NCI-H146 treated with DMSO at 0.1 percent for 48 hours (cell line): ENCODE measurements at regions not wholly inside any gene's neighbourhood (a gene's known extent, or its start where the extent isn't known, plus 50 kb on each side); places are given as distances from the start of the nearest gene placed in this dataset.

Experiments
- DNase-seq: peaks from one replicate; lab custom pipeline; 2025; ENCODE audit not compliant: unreplicated experiment; lab: John Stamatoyannopoulos, UW

GRCh38 chr5:174282391-174282790, 236.9 kb downstream of the NSG2 start:
- DNase-seq = no peak

GRCh38 chr5:174283211-174284005, 237.9 kb downstream of the NSG2 start:
- no peak for DNase-seq

DNA sequence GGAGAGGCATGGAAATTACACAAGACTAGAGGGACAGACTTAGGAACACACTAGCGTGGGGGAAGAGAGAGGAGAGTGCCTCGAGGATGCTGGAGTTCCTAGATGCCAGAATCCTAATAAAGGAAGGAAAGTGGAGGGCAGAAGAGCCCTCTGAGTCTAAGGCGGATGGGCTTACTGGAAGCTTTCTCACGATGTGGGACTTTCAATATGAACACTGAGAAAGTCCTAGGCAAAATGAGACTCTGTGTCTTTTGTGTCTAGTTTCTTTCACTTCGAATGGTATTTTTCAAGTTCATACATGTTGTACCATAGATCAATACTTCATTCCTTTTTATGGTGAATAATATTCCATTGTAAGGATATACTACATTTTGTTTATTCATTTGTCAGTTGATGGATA, 239.4 kb downstream of the NSG2 start:
- DNase-seq = no peak

DNA sequence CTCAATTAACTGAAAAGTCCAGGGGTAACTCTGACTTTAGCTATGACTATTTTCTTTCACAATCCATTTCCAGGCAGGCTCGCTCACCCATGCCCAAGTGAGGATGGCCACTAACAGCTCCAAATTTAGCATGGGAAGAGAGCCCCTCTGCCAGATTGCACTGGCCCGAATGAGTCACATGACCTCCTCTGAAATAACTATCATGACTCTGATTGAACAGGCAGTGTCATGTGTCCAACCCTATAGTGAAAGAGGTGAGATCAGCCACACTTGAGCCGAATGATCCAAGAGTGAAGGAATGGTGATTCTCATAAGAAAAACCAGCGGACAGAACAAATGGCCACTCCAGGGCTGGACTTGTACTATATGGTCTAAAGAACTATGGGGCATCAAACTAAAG, 242.3 kb downstream of the NSG2 start:
- DNase-seq = no peak

GRCh38 chr5:174288439-174288838, 242.9 kb downstream of the NSG2 start:
- no peak for DNase-seq

DNA sequence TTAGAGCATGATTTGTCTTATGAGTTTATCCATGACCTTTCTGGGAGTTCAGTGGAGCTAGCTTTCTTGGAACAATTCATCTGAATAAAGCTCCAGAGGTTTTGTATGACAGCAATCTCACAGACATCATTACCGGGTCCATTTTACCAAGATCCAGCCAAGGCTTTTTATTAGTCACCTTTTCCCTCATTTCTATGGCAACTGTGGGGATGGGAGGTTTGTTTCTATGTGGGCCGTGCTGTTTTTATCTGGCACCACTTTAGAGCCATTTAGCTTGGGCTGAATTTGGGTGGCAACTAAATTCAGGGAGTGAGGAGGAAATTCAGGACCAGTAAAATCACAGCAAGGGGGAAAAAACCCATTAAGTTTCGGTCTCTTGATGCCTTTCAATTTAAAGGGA, 245.7 kb downstream of the NSG2 start:
- no peak for DNase-seq

DNA sequence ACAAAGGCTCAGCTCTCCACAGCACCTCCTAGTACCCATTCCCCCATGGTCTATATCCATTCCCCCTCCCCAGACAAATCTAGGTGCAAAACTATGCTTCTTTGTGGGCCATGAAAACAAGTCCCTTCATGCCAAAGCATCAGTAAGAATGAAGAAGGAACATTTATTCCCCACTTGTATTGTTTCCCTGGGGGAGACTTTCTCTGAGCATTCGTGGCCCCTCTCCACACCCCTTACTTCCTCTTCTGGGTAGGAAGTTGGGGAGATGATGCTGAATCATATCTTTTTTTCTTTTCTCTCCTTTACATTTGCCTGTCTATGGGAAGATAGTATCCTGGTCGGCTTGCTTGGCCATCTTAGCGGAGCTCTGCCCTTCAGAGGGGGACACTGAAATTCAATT, 246.8 kb downstream of the NSG2 start:
- DNase-seq = no peak

DNA sequence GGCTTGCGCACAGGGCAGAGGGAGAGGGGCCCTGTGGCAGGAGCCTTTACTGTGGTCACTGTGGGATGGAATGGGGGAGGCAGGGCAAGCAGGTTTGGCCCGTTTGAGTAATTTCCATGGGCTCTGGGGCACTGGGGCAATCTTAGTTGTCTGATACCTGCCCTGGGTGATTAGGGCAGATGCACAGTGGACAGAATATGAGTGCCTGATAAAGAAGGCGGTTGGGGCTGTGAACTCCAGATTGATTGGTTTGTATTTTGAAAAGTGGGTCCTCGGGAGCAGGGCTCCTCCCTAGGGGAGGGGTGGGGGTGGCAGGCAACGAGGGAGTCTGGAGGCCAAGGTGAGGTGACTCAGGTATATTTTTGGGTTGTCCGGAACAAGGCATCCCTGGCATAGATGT, 247.5 kb downstream of the NSG2 start:
- no peak for DNase-seq

DNA sequence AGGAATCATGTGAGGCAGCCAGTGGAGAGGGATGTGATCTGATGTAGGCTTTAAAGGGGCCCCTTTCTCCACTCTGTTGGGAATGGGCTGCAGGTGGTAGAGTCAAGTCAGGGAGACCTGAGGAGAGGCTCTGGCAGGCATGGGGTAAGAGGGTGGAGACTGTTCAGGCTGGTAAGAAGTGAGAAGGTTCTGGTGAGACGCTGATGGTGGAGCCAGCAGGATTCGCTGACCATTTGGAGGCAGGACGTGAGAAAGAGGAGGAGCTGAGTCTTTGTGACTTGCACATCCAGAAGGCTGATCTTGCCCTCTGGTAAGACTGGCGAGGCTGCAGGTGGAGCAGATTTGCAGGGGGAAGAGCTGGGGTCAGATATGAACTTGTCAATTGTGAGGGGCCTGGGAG, 248.0 kb downstream of the NSG2 start:
- DNase-seq = no peak

- DNase-seq = no peak
These were observed 249.6 kb downstream of the NSG2 start for GRCh38 chr5:174294891-174295620.

DNA sequence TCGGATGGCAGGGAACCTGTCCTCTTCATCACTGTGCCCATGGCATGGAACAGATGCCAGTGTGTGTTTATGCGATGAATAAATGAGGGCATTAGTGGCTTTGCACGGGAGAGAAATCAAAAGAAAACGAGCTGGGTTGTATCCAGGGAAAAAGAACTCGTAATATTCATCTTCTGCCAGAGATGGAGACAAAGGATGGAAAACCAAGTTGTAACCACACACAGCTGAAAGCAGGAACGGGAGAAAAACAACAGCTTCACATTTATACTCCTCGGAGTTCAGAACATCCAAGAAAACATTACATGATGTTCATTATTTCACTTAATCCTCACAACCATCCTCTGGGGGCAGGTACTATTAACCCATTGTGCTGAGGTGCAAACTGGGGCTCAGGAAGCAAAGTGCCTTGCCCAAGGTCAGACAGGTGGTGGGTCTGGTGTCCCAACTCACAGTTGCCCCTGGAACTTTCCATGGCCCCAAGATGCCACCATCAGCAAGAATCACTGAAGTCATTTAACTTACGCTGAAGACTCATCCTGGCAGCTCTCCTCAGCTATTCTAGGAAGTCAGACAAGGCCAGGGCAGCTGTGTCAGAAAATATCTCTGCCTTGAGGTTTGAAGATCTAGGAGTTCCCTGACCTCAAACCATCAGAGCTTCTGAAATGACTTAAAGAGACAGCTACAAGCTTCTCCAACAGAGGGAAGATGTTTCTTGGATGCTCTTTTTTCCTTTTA, 250.4 kb downstream of the NSG2 start:
- DNase-seq = no peak

DNA sequence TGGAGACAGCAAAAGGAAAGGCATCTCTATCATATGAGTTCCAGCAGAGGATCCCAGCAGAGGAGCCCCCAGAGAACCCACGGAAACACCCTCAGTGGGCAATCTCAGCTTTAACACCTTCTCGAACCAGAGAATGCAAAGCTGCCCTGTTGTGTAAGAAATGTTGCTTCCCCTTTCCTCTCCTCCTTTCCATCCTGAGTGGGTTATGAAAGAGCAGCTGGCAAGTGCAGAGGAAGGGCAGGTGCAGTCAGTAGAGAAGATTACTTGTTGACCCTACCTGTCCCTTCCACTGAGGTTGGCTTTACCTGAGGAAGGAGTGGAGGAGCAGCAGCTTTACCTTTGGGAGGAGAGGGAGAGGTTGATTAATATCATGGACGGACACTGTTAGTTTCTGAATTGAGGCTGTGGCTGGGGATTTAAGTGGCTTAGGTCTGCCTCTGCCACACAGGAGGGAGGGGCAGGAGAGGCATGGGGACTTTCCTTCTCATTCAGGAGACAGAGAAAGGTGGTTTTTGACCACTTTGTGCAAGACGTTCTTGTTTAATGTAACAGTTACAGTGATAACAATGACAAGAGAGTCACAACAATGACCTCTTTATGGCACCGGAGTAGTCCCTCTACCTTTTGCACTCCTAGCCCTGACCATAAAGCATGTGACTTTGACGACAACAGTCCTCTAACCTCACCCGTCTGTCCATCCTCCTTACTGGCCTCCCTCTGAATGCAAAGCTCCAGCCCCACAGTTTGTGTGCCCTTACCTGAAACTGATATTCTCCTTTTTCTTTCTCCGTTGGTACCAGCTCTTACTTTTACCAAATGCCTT, 254.8 kb downstream of the NSG2 start:
- no peak for DNase-seq

DNA sequence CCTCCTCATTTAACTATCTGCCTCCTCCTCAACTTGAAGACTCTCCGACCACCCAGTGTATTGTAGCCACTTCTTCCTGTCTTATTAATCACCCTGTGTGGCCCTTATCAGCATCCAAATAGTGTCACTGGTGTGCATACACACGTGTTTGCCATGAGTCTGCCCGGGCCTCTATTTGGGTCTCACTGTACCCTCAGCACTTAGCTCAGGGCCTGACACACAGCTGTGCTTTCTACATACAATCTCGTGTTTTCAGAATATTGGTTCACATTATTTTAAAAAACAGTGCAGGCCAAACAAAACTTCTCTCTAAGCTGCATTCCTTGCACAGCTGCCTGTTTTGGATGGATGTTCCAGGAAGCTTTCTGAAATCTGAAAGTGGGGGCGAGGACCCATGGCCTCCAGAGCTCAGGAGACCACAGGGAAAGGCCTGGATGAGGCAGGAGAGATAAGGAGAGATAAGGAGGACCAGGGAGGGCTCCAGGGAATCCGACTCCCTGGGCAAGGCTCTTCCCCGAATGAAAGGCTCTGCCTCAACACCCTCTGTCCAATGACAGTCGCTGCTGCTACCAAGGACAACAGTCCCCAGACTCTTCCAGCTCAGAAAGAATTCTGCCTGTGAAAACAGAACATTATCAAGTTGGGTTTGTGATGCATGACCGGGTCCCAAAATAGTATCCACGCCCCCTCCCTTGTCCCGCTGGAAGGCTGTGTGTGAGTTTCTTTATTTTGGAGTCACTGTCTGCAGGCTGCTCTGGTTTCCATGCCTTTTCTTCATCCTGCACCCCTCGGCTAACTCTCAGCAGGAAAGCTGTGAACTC, 255.6 kb downstream of the NSG2 start:
- no peak for DNase-seq

DNA sequence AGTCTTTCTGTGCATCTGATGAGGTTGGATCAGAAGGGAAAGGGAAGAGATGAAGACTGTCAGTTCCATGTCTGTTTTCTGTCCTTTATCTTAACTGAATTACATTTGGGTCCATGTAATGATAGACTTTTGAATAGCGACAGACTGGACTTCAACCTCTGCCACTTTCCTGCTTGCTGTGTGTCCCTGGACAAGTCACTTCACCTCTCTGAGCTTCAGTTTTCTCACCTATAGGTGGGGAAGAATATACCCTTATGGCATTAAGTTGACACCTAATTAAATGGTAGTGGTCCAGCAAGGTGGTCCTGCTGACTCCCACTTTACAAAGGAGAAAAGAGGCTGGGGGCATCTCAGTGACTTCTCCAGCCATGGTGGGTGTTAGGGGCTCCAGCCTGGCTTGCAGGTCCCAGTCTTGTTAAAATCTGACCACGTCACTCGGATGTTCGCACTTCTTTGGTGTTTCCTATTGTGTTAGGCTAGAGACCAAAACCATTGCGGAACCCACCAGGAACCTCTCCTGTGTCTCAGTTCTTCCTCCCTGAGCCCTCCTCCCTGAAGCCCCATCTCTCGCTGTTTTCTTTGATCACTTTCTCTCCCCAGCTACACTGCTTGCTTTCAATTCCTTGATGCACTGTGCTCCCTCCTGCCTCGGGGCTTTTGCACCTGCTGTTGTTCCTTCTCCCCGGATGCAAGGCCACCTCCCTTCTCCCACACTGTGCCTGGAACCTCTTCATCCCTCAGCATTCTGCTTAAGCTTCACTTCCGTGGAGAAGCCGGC, 256.5 kb downstream of the NSG2 start:
- no peak for DNase-seq

DNA sequence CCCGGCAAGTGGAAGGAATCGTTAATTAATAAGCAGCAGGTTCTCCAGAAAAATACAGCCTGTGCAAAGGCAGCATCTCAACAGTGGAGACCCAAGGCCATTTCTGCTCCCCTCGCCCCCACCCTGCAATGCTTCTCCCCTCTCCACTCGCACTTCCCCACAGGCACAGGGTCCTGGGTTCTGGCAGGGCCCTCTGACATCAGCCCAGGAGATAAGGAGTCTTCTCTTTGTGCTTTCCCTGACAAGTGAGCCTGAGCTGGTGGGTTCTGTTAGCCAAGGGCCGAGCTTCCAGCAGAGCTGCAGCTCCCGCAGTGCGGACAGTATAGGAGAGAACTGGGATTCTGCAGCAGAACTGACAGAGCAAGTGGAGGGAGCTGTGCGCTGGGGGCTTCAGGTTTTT, 257.5 kb downstream of the NSG2 start:
- no peak for DNase-seq

GRCh38 chr5:174303437-174304045, 258.0 kb downstream of the NSG2 start:
- no peak for DNase-seq

- no peak for DNase-seq
These were observed 259.8 kb downstream of the NSG2 start for GRCh38 chr5:174305241-174305681.

- DNase-seq = no peak
These were observed 261.0 kb downstream of the NSG2 start for GRCh38 chr5:174306345-174307030.
